GM19463 (cell line): ENCODE measurements at regions not wholly inside any gene's neighbourhood (a gene's known extent, or its start where the extent isn't known, plus 50 kb on each side); places are given as distances from the start of the nearest gene placed in this dataset.

Experiments used
- ATAC-seq: cut with Tn5 transposase; IDR thresholded peaks from one replicate; pipeline ENCODE4 v1.9.1; 2021; ENCODE audit warnings: mild to moderate bottlenecking, moderate library complexity; ENCODE audit not compliant: unreplicated experiment

GRCh38 chr15:62756995-62757360 is 285.6 kb upstream of the TPM1 start:
- no peak for ATAC-seq

GRCh38 chr15:62757535-62757934 is 285.0 kb upstream of the TPM1 start:
- no peak for ATAC-seq

- ATAC-seq = no peak
These were observed 284.2 kb upstream of the TPM1 start for GRCh38 chr15:62758126-62758951.

- no peak for ATAC-seq
These were observed 283.6 kb upstream of the TPM1 start for GRCh38 chr15:62758952-62759349.

GRCh38 chr15:62760538-62760937 is 282.0 kb upstream of the TPM1 start:
- no peak for ATAC-seq

- ATAC-seq = no peak
These were observed 276.6 kb upstream of the TPM1 start for GRCh38 chr15:62765916-62766315.

GRCh38 chr15:62766599-62766998 is 275.9 kb upstream of the TPM1 start:
- no peak for ATAC-seq

- no peak for ATAC-seq
These were observed 272.9 kb upstream of the TPM1 start for GRCh38 chr15:62769604-62770003.

- ATAC-seq = no peak
These were observed 272.4 kb upstream of the TPM1 start for GRCh38 chr15:62770111-62770660.

GRCh38 chr15:62770752-62771151 is 271.8 kb upstream of the TPM1 start:
- ATAC-seq = no peak

- no peak for ATAC-seq
These were observed 271.3 kb upstream of the TPM1 start for GRCh38 chr15:62771234-62771633.

- no peak for ATAC-seq
These were observed 269.0 kb upstream of the TPM1 start for GRCh38 chr15:62773369-62774165.

- no peak for ATAC-seq
These were observed 266.6 kb upstream of the TPM1 start for GRCh38 chr15:62775932-62776331.

GRCh38 chr15:62777671-62778070 is 264.9 kb upstream of the TPM1 start:
- ATAC-seq = no peak

GRCh38 chr15:62779036-62779770 is 263.3 kb upstream of the TPM1 start:
- no peak for ATAC-seq

- no peak for ATAC-seq
These were observed 262.6 kb upstream of the TPM1 start for GRCh38 chr15:62779899-62780298.

- no peak for ATAC-seq
These were observed 261.5 kb upstream of the TPM1 start for GRCh38 chr15:62781081-62781497.

GRCh38 chr15:62782071-62782841 is 260.3 kb upstream of the TPM1 start:
- ATAC-seq = no peak

GRCh38 chr15:62782896-62783295 is 259.7 kb upstream of the TPM1 start:
- ATAC-seq = no peak

- no peak for ATAC-seq
These were observed 259.1 kb upstream of the TPM1 start for GRCh38 chr15:62783303-62783957.
